Endothelial cell of umbilical vein (primary cell): ENCODE measurements at regions not wholly inside any gene's neighbourhood (a gene's known extent, or its start where the extent isn't known, plus 50 kb on each side); places are given as distances from the start of the nearest gene placed in this dataset.

Experiments used
- BruUV-seq: library from RNA; stranded (reverse); fragments of 400-500 nt; replicated peaks from 2 replicates; lab custom pipeline; 2021; lab: Mats Ljungman, UMichigan
- CTCF ChIA-PET: fragments of 300-600, 350-600 bp; sonication (Branson Sonifier 250); formaldehyde crosslinking; loops from one replicate; lab custom pipeline; 2021; ENCODE audit warnings: antibody characterized with exemption, inconsistent platforms; lab: Charles Lee
- POLR2A ChIA-PET: fragments of 300-600, 350-600 bp; sonication (Branson Sonifier 250); formaldehyde crosslinking; loops from one replicate; lab custom pipeline; 2021; ENCODE audit warnings: antibody characterized with exemption, inconsistent platforms; lab: Charles Lee
- DNase-seq: peaks from one replicate; pipeline ENCODE4 v3.0.0-alpha.2; 2011; ENCODE audit warnings: low read depth, low spot score
- FAIRE-seq: peaks from 2 replicates; lab custom pipeline; 2011; peaks lifted over from hg19 to GRCh38; lab: Jason Lieb, UNC
- H2AFZ ChIP-seq: 2 replicates; pipeline ENCODE4 v1.6.0; 2012; ENCODE audit warnings: low read depth, low read length, control low read depth, inconsistent platforms
- H3K27ac ChIP-seq: 2 replicates; pipeline ENCODE4 v1.5.1; 2011; ENCODE audit warnings: low read depth, mild to moderate bottlenecking, control low read depth, low read length, moderate library complexity; ENCODE audit not compliant: insufficient read depth
- H3K27me3 ChIP-seq, 2 experiments: 2 replicates each; pipeline versions ENCODE4 v1.6.0 to v1.6.1; 2011; ENCODE audit warnings: low read length in 2 of 2, mixed read lengths in 1 of 2; ENCODE audit not compliant: control insufficient read depth in 2 of 2, insufficient read depth in 2 of 2
- H3K36me3 ChIP-seq, 2 experiments: 2 replicates in 1 of 2; 3 replicates in 1 of 2; pipeline ENCODE4 v1.5.1; 2011; ENCODE audit warnings: low read length in 2 of 2, mild to moderate bottlenecking in 1 of 2, moderate library complexity in 1 of 2; ENCODE audit not compliant: control insufficient read depth in 2 of 2, insufficient read depth in 2 of 2; ENCODE audit errors: extremely low read depth in 1 of 2
- H3K4me1 ChIP-seq: 3 replicates; pipeline ENCODE4 v1.5.1; 2011; ENCODE audit warnings: mild to moderate bottlenecking, low read length; ENCODE audit not compliant: control insufficient read depth, insufficient read depth; ENCODE audit errors: extremely low read depth
- H3K4me2 ChIP-seq: 2 replicates; pipeline ENCODE4 v1.6.1; 2011; ENCODE audit warnings: low read length, control low read depth, mixed read lengths; ENCODE audit not compliant: insufficient read depth
- H3K4me3 ChIP-seq, 3 experiments: fragments of 200-600 bp in 1 of 3; sonication (generic), shearing (Covaris generic) in 1 of 3; replicated peaks in 1 of 3; 2 replicates each; pipeline ENCODE4 v1.5.1; 2011 to 2016; ENCODE audit warnings: control low read depth in 3 of 3, low read length in 3 of 3, mild to moderate bottlenecking in 2 of 3, inconsistent platforms in 1 of 3, low read depth in 1 of 3, moderate library complexity in 1 of 3; ENCODE audit not compliant: insufficient read depth in 1 of 3
- H3K79me2 ChIP-seq: 2 replicates; pipeline ENCODE4 v1.6.0; 2012; ENCODE audit warnings: low read length, inconsistent platforms; ENCODE audit not compliant: control insufficient read depth, insufficient read depth
- H3K9ac ChIP-seq: replicated peaks from 2 replicates; pipeline ENCODE3; 2011; ENCODE audit warnings: low read length, control low read depth; ENCODE audit not compliant: insufficient read depth; ENCODE audit errors: extremely low read depth
- H3K9me1 ChIP-seq: replicated peaks from 3 replicates; pipeline ENCODE4 v1.6.0; 2011; ENCODE audit warnings: mild to moderate bottlenecking, low read length; ENCODE audit not compliant: control insufficient read depth, insufficient read depth; ENCODE audit errors: extremely low read depth
- H3K9me3 ChIP-seq: replicated peaks from 2 replicates; pipeline ENCODE4 v1.5.1; 2012; ENCODE audit warnings: low read length, inconsistent platforms; ENCODE audit not compliant: control insufficient read depth, insufficient read depth
- H4K20me1 ChIP-seq: replicated peaks from 2 replicates; pipeline ENCODE3; 2011; ENCODE audit warnings: mild to moderate bottlenecking, low read length; ENCODE audit not compliant: control insufficient read depth, insufficient read depth; ENCODE audit errors: extremely low read depth
- EZH2 ChIP-seq: IDR thresholded peaks from 2 replicates; pipeline ENCODE4 v1.6.1; 2012; ENCODE audit warnings: borderline replicate concordance, low read depth, mild to moderate bottlenecking, moderate library complexity, low read length, inconsistent platforms; ENCODE audit not compliant: severe bottlenecking
- FOS ChIP-seq: IDR thresholded peaks from 2 replicates; pipeline ENCODE4 v1.6.1; 2011; ENCODE audit warnings: mild to moderate bottlenecking, low read length, moderate library complexity, borderline replicate concordance; ENCODE audit not compliant: insufficient read depth
- JUN ChIP-seq: IDR thresholded peaks from 2 replicates; pipeline ENCODE4 v1.6.1; 2011; ENCODE audit warnings: borderline replicate concordance, low read depth; ENCODE audit not compliant: insufficient read length, insufficient read depth
- MYC ChIP-seq: IDR thresholded peaks from one replicate; pipeline ENCODE4 v1.6.1; 2011; ENCODE audit warnings: mild to moderate bottlenecking, low read depth, low read length
- POLR2A ChIP-seq: IDR thresholded peaks from 2 replicates; pipeline ENCODE4 v1.6.1; 2012; ENCODE audit warnings: low read depth, mild to moderate bottlenecking, control low read depth, low read length
- POLR2AphosphoS5 ChIP-seq: IDR thresholded peaks from 2 replicates; pipeline ENCODE4 v1.6.1; 2012; ENCODE audit warnings: low read depth, mild to moderate bottlenecking, control low read depth, low read length, moderate library complexity; ENCODE audit not compliant: insufficient read depth
- dilution Hi-C: fragments of 300-500 bp; cut with MboI; formaldehyde crosslinking; loops from one replicate; pipeline ENCODE4 v1.15.0; 2019; ENCODE audit warnings: low sequenced_read_pairs; ENCODE audit not compliant: extremely low pct_ligation_motif_present
- intact Hi-C: fragments of 100-400 bp; cut with micrococcal nuclease; formaldehyde crosslinking; loops from one replicate; pipeline ENCODE4 v1.10.0; 2022
- TF ChIP-seq, protein P1 (sequence below): IDR thresholded peaks from 2 replicates; pipeline ENCODE4 v1.6.1; 2011; ENCODE audit not compliant: insufficient read depth, insufficient read length
- TF ChIP-seq, protein P2 (sequence below), 2 donors: IDR thresholded peaks; 1 replicate in 1 of 2; 2 replicates in 1 of 2; pipeline ENCODE4 v1.5.1; 2011; ENCODE audit warnings: low read length in 2 of 2, mild to moderate bottlenecking in 2 of 2, moderate library complexity in 2 of 2, control low read depth in 1 of 2, inconsistent platforms in 1 of 2, low read depth in 1 of 2; ENCODE audit not compliant: insufficient read depth in 1 of 2; ENCODE audit errors: extremely low read depth in 1 of 2

DNA sequence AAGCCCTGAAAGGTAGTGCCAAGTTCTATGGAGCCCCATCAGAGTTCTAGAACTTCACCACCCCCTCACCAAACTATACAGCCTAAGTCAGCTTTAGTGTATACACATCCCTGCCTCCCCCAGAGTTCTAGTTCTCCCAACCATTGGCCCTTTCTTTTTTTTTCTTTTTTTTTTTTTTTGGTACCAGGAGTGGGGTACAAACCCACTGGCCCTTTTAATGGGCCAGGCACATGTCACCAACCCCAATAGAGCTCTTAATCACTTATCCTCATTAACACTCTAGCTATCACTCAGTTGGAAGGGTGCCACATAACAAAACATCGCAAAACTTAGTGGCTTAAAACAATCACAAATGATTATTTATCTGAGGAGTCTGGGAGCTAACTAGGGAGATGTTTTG, 588.6 kb downstream of the BCOR start:
- H3K4me3 ChIP-seq, result no peak overlapping the region
- POLR2A ChIA-PET, result no interaction called here
- H3K79me2 ChIP-seq, result no peaks in the 10 kb centered on the region
- no peak overlapping the region for H3K9ac ChIP-seq
- no peak overlapping the region for H2AFZ ChIP-seq
- H3K27me3 ChIP-seq, result no peaks in the 10 kb centered on the region
- intact Hi-C loops (no loop called here), dilution Hi-C loops (no loop called here)
- CTCF ChIA-PET, result no interaction called here
- H3K36me3 ChIP-seq, result no peaks in the 10 kb centered on the region
- H3K4me2 ChIP-seq, result no peak overlapping the region
- H4K20me1 ChIP-seq, result no peaks in the 10 kb centered on the region
- H3K4me1 ChIP-seq, result no peaks in the 10 kb centered on the region
- FAIRE-seq (no peak), DNase-seq (no peak)
- H3K9me1 ChIP-seq, result no peaks in the 10 kb centered on the region
- no peak overlapping the region for H3K27ac ChIP-seq
- TF ChIP-seq JUN, result no peak
- no peak for TF ChIP-seq MYC
- no peak for TF ChIP-seq POLR2A
- no peak for TF ChIP-seq EZH2
- TF ChIP-seq POLR2AphosphoS5, result no peak
- TF ChIP-seq FOS, result no peak
- TF ChIP-seq, protein P1, sequence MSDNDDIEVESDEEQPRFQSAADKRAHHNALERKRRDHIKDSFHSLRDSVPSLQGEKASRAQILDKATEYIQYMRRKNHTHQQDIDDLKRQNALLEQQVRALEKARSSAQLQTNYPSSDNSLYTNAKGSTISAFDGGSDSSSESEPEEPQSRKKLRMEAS, result no peak
- TF ChIP-seq, protein P2, sequence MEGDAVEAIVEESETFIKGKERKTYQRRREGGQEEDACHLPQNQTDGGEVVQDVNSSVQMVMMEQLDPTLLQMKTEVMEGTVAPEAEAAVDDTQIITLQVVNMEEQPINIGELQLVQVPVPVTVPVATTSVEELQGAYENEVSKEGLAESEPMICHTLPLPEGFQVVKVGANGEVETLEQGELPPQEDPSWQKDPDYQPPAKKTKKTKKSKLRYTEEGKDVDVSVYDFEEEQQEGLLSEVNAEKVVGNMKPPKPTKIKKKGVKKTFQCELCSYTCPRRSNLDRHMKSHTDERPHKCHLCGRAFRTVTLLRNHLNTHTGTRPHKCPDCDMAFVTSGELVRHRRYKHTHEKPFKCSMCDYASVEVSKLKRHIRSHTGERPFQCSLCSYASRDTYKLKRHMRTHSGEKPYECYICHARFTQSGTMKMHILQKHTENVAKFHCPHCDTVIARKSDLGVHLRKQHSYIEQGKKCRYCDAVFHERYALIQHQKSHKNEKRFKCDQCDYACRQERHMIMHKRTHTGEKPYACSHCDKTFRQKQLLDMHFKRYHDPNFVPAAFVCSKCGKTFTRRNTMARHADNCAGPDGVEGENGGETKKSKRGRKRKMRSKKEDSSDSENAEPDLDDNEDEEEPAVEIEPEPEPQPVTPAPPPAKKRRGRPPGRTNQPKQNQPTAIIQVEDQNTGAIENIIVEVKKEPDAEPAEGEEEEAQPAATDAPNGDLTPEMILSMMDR (IDR thresholded peaks at IDR 0.05; ENCODE audit: extremely low read depth in 1 of 2, insufficient read depth in 1 of 2, low read depth in 1 of 2, low read length in 2 of 2), result no peak
- no TSS peak for BruUV-seq
- no peaks in the 10 kb centered on the region for H3K9me3 ChIP-seq
